HG03457 (cell line): ENCODE measurements at regions not wholly inside any gene's neighbourhood (a gene's known extent, or its start where the extent isn't known, plus 50 kb on each side); places are given as distances from the start of the nearest gene placed in this dataset.
"Not testable (repeated sequence)": the region's sequence is repeated elsewhere in the genome, so short reads cannot be mapped to it uniquely, and the experiment has no call there.

ENCODE experiments used
- ATAC-seq: cut with Tn5 transposase; IDR thresholded peaks from one replicate; pipeline ENCODE4 v1.9.1; 2021; ENCODE audit warnings: moderate number of reproducible peaks; ENCODE audit not compliant: unreplicated experiment

- ATAC-seq: no peak
Observed at GRCh38 chr10:131556897-131557495, 245.5 kb upstream of the TCERG1L start.

GRCh38 chr10:131557956-131558355, 246.4 kb upstream of the TCERG1L start:
- ATAC-seq: not testable (repeated sequence)

- no peak for ATAC-seq
Observed at GRCh38 chr10:131559450-131559911, 248.0 kb upstream of the TCERG1L start.

- ATAC-seq: no peak
Observed at GRCh38 chr10:131560166-131560565, 248.6 kb upstream of the TCERG1L start.

GRCh38 chr10:131560706-131561355, 249.3 kb upstream of the TCERG1L start:
- no peak for ATAC-seq

- ATAC-seq: no peak
Observed at GRCh38 chr10:131561897-131562296, 250.4 kb upstream of the TCERG1L start.

GRCh38 chr10:131563411-131563810, 251.9 kb upstream of the TCERG1L start:
- ATAC-seq: no peak

GRCh38 chr10:131567279-131568162, 256.0 kb upstream of the TCERG1L start:
- no peak for ATAC-seq

- ATAC-seq: no peak
Observed at GRCh38 chr10:131568866-131569265, 257.3 kb upstream of the TCERG1L start.

GRCh38 chr10:131569851-131570715, 258.6 kb upstream of the TCERG1L start:
- no peak for ATAC-seq

- no peak for ATAC-seq
Observed at GRCh38 chr10:131570716-131571307, 259.3 kb upstream of the TCERG1L start.

- no peak for ATAC-seq
Observed at GRCh38 chr10:131571346-131571745, 259.8 kb upstream of the TCERG1L start.

GRCh38 chr10:131571865-131572264, 260.3 kb upstream of the TCERG1L start:
- no peak for ATAC-seq

- no peak for ATAC-seq
Observed at GRCh38 chr10:131573256-131573655, 261.7 kb upstream of the TCERG1L start.

GRCh38 chr10:131573707-131574106, 262.2 kb upstream of the TCERG1L start:
- ATAC-seq: no peak

- ATAC-seq: no peak
Observed at GRCh38 chr10:131574363-131574706, 262.8 kb upstream of the TCERG1L start.

GRCh38 chr10:131574707-131575430, 263.3 kb upstream of the TCERG1L start:
- no peak for ATAC-seq

- ATAC-seq: no peak
Observed at GRCh38 chr10:131575877-131576276, 264.4 kb upstream of the TCERG1L start.

- ATAC-seq: no peak
Observed at GRCh38 chr10:131576341-131577177, 265.0 kb upstream of the TCERG1L start.
